ENCODE measurements at regions not wholly inside any gene's neighbourhood (a gene's known extent, or its start where the extent isn't known, plus 50 kb on each side); places are given as distances from the start of the nearest gene placed in this dataset.

DNA sequence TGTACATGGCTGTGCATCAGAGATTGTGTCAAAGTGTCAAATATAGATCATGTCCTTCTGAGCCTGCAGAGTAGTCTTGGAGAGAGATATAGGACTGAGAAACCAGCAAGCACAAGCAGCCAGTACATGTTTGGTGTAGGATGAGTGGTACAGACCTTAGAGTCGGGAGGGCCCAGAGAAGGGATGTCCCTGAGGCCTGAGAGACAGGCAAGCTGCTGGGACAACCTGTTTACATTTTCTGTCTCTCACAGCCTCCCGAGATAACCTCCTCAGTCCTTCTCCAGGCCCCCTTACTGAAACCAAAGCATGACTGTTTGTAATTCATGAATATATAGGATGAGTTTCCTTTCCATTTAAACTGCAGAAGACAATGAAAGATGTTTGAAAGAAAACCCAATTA lies 182.4 kb upstream of the STT3B start:
- H3K36me3 ChIP-seq: no peaks in the 10 kb centered on the region
- no peaks in the 10 kb centered on the region for H3K9me3 ChIP-seq
- intact Hi-C loops (cut with DNase I): no loop called here
- no peaks in the 10 kb centered on the region for H3K27me3 ChIP-seq
- H3K4me1 ChIP-seq (ENCODE audit: insufficient read depth): no peaks in the 10 kb centered on the region
- H3K4me3 ChIP-seq: no peak overlapping the region
- TF ChIP-seq, protein P1, sequence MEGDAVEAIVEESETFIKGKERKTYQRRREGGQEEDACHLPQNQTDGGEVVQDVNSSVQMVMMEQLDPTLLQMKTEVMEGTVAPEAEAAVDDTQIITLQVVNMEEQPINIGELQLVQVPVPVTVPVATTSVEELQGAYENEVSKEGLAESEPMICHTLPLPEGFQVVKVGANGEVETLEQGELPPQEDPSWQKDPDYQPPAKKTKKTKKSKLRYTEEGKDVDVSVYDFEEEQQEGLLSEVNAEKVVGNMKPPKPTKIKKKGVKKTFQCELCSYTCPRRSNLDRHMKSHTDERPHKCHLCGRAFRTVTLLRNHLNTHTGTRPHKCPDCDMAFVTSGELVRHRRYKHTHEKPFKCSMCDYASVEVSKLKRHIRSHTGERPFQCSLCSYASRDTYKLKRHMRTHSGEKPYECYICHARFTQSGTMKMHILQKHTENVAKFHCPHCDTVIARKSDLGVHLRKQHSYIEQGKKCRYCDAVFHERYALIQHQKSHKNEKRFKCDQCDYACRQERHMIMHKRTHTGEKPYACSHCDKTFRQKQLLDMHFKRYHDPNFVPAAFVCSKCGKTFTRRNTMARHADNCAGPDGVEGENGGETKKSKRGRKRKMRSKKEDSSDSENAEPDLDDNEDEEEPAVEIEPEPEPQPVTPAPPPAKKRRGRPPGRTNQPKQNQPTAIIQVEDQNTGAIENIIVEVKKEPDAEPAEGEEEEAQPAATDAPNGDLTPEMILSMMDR (IDR thresholded peaks at IDR 0.05): no peak
- TF ChIP-seq EP300 (IDR thresholded peaks at IDR 0.05) (no peak), POLR2A (IDR thresholded peaks at IDR 0.05) (no peak)
- 63 to 74% (median 64%) methylated on average over 2 of the region's 2 CpGs for WGBS, 3 donors
- DNase-seq: no peak
- H3K27ac ChIP-seq: no peak overlapping the region

- Histone ChIP-seq H3K4me3 (no peak overlapping the region), H3K36me3 (no peaks in the 10 kb centered on the region), H3K27ac (no peak overlapping the region), H3K4me1 (ENCODE audit: insufficient read depth) (no peaks in the 10 kb centered on the region), H3K9me3 (no peaks in the 10 kb centered on the region), H3K27me3 (no peaks in the 10 kb centered on the region)
- TF ChIP-seq, protein P1 (IDR thresholded peaks at IDR 0.05): no peak
- TF ChIP-seq POLR2A (IDR thresholded peaks at IDR 0.05) (no peak), EP300 (IDR thresholded peaks at IDR 0.05) (no peak)
- intact Hi-C loops (cut with DNase I): no loop called here
- DNase-seq: no peak
These were observed 180.4 kb upstream of the STT3B start for GRCh38 chr3:31352331-31352730.

DNA sequence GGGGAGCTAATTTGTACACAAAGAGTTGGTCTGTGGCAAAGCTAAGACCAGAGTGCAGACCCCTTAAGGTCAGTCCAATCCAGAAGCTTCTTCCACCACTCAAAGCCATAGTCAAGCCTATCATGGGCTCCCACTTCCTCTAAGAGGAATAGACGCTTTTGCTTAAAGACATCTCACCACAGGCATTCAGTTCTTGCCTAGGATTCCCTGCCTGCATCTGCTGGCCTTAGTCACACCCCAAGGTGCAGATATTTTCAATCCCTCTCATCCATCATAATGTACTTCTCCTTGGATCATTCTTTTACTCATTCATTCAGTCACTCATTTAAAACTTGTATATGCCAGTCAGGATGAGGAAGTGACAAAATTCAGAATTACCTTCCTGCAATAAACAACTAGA lies 179.6 kb upstream of the STT3B start:
- H3K4me1 ChIP-seq (ENCODE audit: insufficient read depth): no peaks in the 10 kb centered on the region
- H3K4me3 ChIP-seq: no peak overlapping the region
- TF ChIP-seq, protein P1 (IDR thresholded peaks at IDR 0.05): no peak
- no peak for TF ChIP-seq POLR2A (IDR thresholded peaks at IDR 0.05)
- TF ChIP-seq EP300 (IDR thresholded peaks at IDR 0.05): no peak
- intact Hi-C loops (cut with DNase I): no loop called here
- H3K27me3 ChIP-seq: no peaks in the 10 kb centered on the region
- 89 to 100% (median 94%) methylated on average over 1 of the region's 1 CpG for WGBS, 3 donors
- no peak overlapping the region for H3K27ac ChIP-seq
- H3K36me3 ChIP-seq: no peaks in the 10 kb centered on the region
- H3K9me3 ChIP-seq: no peaks in the 10 kb centered on the region
- no peak for DNase-seq

GRCh38 chr3:31354373-31354772 lies 178.4 kb upstream of the STT3B start:
- no peak for DNase-seq
- Histone ChIP-seq H3K27ac (no peak overlapping the region), H3K27me3 (no peaks in the 10 kb centered on the region), H3K4me1 (ENCODE audit: insufficient read depth) (no peaks in the 10 kb centered on the region), H3K9me3 (no peaks in the 10 kb centered on the region), H3K36me3 (no peaks in the 10 kb centered on the region), H3K4me3 (no peak overlapping the region)
- intact Hi-C loops (cut with DNase I): no loop called here
- TF ChIP-seq EP300 (IDR thresholded peaks at IDR 0.05) (no peak), POLR2A (IDR thresholded peaks at IDR 0.05) (no peak)
- TF ChIP-seq, protein P1 (IDR thresholded peaks at IDR 0.05): no peak

DNA sequence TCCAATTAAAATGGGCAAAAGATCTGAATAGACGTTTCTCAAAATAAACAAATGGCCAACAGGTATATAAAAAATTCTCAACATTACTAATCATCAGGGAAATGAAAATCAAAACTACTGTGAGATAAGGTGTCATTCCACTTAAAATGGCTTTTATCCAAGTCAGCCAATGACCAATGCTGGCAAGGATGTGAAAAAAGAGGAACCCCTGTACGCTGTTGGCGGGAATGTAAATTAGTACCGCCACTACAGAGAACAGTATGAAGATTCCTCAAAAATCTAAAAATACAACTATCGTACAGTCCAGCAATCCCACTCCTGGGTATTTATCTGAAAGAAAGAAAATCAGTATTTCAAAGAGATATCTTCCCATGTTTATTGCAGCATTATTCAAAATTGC lies 176.9 kb upstream of the STT3B start:
- Histone ChIP-seq H3K27ac (no peak overlapping the region), H3K4me1 (ENCODE audit: insufficient read depth) (no peaks in the 10 kb centered on the region), H3K9me3 (no peaks in the 10 kb centered on the region), H3K27me3 (no peaks in the 10 kb centered on the region), H3K36me3 (no peaks in the 10 kb centered on the region), H3K4me3 (no peak overlapping the region)
- DNase-seq: no peak
- intact Hi-C loops (cut with DNase I): no loop called here
- WGBS, 3 donors: 95 to 96% (median 95%) methylated on average over 5 of the region's 5 CpGs
- TF ChIP-seq, protein P1 (IDR thresholded peaks at IDR 0.05): no peak
- TF ChIP-seq POLR2A (IDR thresholded peaks at IDR 0.05) (no peak), EP300 (IDR thresholded peaks at IDR 0.05) (no peak)
